GM19043 (cell line): ENCODE measurements at regions not wholly inside any gene's neighbourhood (a gene's known extent, or its start where the extent isn't known, plus 50 kb on each side); places are given as distances from the start of the nearest gene placed in this dataset.
"Not testable (repeated sequence)": the region's sequence is repeated elsewhere in the genome, so short reads cannot be mapped to it uniquely, and the experiment has no call there.

ENCODE experiments used
- ATAC-seq: cut with Tn5 transposase; IDR thresholded peaks from one replicate; pipeline ENCODE4 v1.9.1; 2021; ENCODE audit warnings: low read depth; ENCODE audit not compliant: unreplicated experiment

- ATAC-seq, result no peak
Measured at GRCh38 chr10:28891058-28891713, 213.9 kb downstream of the BAMBI start.

GRCh38 chr10:28892818-28893547, 215.7 kb downstream of the BAMBI start:
- ATAC-seq, result no peak

GRCh38 chr10:28894146-28894545, 216.8 kb downstream of the BAMBI start:
- no peak for ATAC-seq

- not testable (repeated sequence) for ATAC-seq
Measured at GRCh38 chr10:28895671-28896070, 218.3 kb downstream of the BAMBI start.

GRCh38 chr10:28896791-28897409, 219.6 kb downstream of the BAMBI start:
- ATAC-seq, result not testable (repeated sequence)

GRCh38 chr10:28897617-28898464, 220.5 kb downstream of the BAMBI start:
- ATAC-seq, result no peak

GRCh38 chr10:28902215-28902614, 224.9 kb downstream of the BAMBI start:
- ATAC-seq, result no peak

GRCh38 chr10:28903063-28903462, 225.7 kb downstream of the BAMBI start:
- ATAC-seq, result no peak

GRCh38 chr10:28903736-28904135, 226.4 kb downstream of the BAMBI start:
- no peak for ATAC-seq

- no peak for ATAC-seq
Measured at GRCh38 chr10:28905371-28905770, 228.1 kb downstream of the BAMBI start.

- ATAC-seq, result no peak
Measured at GRCh38 chr10:28906011-28906411, 228.7 kb downstream of the BAMBI start.

- ATAC-seq, result no peak
Measured at GRCh38 chr10:28906415-28906814, 229.1 kb downstream of the BAMBI start.

- no peak for ATAC-seq
Measured at GRCh38 chr10:28906934-28907333, 229.6 kb downstream of the BAMBI start.

GRCh38 chr10:28909875-28910274, 232.6 kb downstream of the BAMBI start:
- ATAC-seq, result no peak

GRCh38 chr10:28910956-28911355, 233.6 kb downstream of the BAMBI start:
- no peak for ATAC-seq

GRCh38 chr10:28911511-28911910, 234.2 kb downstream of the BAMBI start:
- not testable (repeated sequence) for ATAC-seq

GRCh38 chr10:28912017-28912783, 234.9 kb downstream of the BAMBI start:
- no peak for ATAC-seq

- ATAC-seq, result no peak
Measured at GRCh38 chr10:28913436-28914237, 236.3 kb downstream of the BAMBI start.

GRCh38 chr10:28914701-28915100, 237.4 kb downstream of the BAMBI start:
- no peak for ATAC-seq
